ENCODE measurements at regions not wholly inside any gene's neighbourhood (a gene's known extent, or its start where the extent isn't known, plus 50 kb on each side); places are given as distances from the start of the nearest gene placed in this dataset.
"Not testable (repeated sequence)": the region's sequence is repeated elsewhere in the genome, so short reads cannot be mapped to it uniquely, and the experiment has no call there.

DNA sequence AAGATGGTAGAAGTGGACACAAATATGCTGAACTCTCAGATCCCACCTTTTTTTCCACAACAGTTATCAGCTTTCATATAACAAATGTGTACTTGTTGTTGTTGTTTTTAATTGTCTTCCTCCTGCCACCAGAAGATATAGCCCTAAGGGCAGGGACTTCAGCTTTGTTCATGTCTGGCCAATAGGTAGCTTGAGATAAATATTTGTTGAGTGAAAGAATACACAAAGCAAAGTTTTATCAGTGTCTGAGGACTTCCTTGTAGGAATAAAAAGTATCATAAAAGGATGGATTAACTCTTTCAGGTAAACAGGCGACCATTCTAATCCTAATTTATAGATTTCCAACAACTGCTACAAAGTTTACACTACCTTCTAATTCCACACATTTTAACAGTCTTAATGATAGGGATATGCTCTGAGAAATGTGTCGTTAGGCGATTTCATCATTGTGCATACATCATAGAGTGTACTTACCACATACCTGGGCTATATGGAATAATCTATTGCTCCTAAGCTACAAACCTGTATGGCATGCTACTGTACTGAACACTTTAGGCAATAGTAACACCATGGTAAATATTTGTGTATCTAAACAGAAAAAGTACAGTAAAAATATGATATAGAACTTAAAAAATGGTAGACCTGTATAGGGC is 186.1 kb downstream of the ATOH1 start:
- no peak for DNase-seq (ENCODE audit: low spot score)

- no peak for DNase-seq (ENCODE audit: low spot score)
Observed at GRCh38 chr4:94015956-94016355, 187.4 kb downstream of the ATOH1 start.

GRCh38 chr4:94032754-94033153 is 174.9 kb upstream of the SMARCAD1 start:
- DNase-seq (ENCODE audit: low spot score): no peak

GRCh38 chr4:94036964-94037363 is 170.7 kb upstream of the SMARCAD1 start:
- no peak for DNase-seq (ENCODE audit: low spot score)

DNA sequence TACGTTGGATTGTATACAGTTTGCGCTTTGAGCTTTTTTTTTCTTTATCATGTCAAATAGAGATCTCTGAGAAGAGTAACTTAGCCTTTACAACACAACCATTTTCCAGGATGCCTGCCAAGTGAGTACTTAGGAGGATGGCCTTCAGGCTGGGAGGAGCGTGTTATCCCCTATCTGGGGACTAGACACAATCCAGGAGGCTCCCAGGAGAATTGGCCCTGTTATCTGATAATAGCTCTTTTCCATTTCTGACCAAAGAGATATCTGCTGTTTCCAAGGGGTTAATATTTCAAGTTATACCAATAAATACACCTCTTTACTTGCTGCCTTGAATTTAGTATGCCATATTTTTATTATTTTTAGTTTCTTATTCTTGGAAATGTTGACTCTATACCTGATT is 169.5 kb upstream of the SMARCAD1 start:
- DNase-seq (ENCODE audit: low spot score): no peak

DNA sequence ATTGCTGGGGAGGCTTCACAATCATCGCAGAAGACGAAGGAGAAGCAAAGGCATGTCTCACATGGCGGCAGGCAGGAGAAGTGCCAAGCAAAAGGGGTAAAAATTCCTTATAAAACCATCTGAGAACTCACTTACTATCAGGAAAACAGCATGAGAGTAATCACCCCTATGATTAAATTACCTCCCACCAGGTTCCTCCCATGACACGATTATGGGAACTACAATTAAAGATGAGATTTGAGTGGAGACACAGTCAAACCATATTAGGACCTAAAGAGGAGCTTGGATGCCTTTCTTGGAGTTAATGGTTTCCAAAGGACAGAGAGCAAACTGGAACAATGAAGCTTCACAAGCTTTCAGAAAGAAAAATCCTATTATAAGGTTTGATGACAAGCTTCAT is 168.4 kb upstream of the SMARCAD1 start:
- no peak for DNase-seq (ENCODE audit: low spot score)

GRCh38 chr4:94044471-94044870 is 163.2 kb upstream of the SMARCAD1 start:
- not testable (repeated sequence) for DNase-seq (ENCODE audit: low spot score)

- no peak for DNase-seq (ENCODE audit: low spot score)
Observed at GRCh38 chr4:94063084-94063483, 144.6 kb upstream of the SMARCAD1 start.

GRCh38 chr4:94068753-94069719 is 138.6 kb upstream of the SMARCAD1 start:
- no peak for DNase-seq (ENCODE audit: low spot score)

GRCh38 chr4:94076498-94076897 is 131.2 kb upstream of the SMARCAD1 start:
- DNase-seq (ENCODE audit: low spot score): no peak

- no peak for DNase-seq (ENCODE audit: low spot score)
Observed at GRCh38 chr4:94084155-94084554, 123.5 kb upstream of the SMARCAD1 start.

DNA sequence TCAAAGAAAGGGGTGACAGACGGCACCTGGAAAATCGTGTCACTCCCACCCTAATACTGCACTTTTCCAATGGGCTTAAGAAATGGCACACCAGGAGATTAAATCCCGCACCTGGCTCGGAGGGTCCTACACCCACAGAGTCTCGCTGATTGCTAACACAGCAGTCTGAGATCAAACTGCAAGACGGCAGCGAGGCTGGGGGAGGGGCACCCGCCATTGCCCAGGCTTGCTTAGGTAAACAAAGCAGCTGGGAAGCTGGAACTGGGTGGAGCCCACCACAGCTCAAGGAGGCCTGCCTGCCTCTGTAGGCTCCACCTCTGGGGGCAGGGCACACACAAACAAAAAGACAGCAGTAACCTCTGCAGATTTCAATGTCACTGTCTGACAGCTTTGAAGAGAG is 108.5 kb upstream of the SMARCAD1 start:
- not testable (repeated sequence) for DNase-seq (ENCODE audit: low spot score)

- DNase-seq (ENCODE audit: low spot score): no peak
Observed at GRCh38 chr4:94112644-94113043, 95.0 kb upstream of the SMARCAD1 start.

DNA sequence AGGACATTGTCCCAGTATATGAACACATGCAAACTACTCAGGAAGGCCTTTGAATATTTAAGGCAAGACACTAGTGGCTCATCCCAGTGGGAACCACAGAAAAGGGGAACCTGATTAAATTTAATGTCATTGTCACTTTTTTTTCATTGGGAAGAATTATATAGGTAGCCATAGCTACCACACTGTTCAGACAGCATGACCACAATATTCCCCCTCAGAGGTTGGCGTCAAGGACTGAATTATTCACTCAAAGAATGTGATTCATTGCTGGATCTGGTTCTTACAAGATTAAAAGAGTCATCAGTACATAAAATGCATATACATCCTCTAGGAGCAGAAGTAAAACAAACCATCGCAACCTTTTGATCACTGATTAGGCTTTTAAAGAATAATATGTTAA is 92.0 kb upstream of the SMARCAD1 start:
- no peak for DNase-seq (ENCODE audit: low spot score)

GRCh38 chr4:94116842-94117241 is 90.8 kb upstream of the SMARCAD1 start:
- no peak for DNase-seq (ENCODE audit: low spot score)

DNA sequence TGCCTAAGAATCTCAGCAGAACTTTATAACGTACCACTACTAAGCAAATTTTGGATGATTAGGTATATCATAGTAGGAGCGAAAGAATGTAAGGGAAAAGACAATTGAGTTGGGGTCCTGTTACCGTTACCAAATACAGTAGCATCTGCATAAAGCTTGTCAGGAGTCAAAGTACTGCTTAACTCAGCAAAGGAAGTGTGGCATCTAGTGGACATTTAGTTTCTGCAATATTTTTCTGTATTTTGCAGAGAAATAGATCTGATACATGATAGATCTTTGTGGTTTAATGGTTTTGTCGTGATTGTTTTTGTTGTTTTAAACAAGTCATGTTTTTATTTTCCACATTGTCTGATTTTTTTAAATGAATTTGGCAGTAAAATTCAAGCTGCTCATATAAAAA is 81.0 kb upstream of the SMARCAD1 start:
- no peak for DNase-seq (ENCODE audit: low spot score)

GRCh38 chr4:94127707-94128328 is 79.8 kb upstream of the SMARCAD1 start:
- peak; percentile 12 for DNase-seq (ENCODE audit: low spot score)

DNA sequence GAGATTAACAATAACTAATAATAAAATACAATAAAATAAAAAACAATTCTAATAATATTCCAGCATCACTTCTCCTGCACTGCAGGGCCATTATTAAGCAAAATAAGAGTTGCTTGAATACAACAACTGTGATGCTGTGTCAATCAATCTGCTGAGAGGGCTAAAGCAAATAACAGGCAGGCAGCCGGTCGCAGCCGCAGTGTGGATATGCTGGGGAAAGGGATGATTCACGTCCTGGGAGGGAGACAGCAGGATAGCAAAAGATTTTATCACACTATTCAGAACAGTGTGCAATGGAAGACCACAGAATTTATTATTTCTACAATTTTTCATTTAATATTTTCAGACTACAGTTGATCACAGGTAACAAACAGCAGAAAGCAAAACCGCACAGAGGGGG is 76.5 kb upstream of the SMARCAD1 start:
- no peak for DNase-seq (ENCODE audit: low spot score)

DNA sequence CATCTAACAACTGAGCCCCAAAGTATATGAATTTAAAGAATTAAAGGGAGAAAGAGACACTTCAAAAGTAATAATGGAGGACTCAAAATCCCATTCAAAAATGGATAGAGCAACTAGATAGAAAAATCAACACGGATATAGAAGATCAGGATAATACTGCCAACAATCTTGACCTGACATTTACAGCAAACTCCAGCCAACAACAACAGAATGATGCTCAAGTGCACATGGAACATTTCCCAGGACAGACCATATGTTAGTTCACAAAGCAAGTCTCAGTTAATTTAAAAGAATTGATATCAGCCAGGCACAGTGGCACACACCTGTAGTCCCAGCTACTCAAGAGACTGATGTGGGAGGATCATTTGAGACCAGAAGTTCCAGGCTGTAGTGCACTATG is 72.0 kb upstream of the SMARCAD1 start:
- DNase-seq (ENCODE audit: low spot score): no peak

- no peak for DNase-seq (ENCODE audit: low spot score)
Observed at GRCh38 chr4:94139931-94140612, 67.6 kb upstream of the SMARCAD1 start.

GRCh38 chr4:94141001-94141400 is 66.7 kb upstream of the SMARCAD1 start:
- no peak for DNase-seq (ENCODE audit: low spot score)

DNA sequence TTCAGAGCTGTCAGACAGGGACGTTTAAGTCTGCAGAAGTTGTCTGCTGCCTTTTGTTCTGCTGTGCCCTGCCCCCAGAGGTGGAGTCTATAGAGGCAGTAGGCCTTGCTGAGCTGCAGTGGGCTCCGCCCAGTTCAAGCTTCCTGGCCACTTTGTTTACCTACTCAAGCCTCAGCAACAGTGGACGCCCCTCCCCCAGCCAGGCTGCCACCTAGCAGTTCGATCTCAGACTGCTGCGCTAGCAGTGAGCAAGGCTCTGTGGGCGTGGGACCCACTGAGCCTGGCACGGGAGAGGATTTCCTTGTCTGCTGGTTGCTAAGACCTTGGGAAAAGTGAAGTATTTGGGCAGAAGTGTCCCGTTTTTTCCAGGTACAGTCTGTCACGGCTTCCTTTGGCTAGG is 59.6 kb upstream of the SMARCAD1 start:
- DNase-seq (ENCODE audit: low spot score): not testable (repeated sequence)
